Chondrocyte (in vitro differentiated cells): ENCODE measurements at regions not wholly inside any gene's neighbourhood (a gene's known extent, or its start where the extent isn't known, plus 50 kb on each side); places are given as distances from the start of the nearest gene placed in this dataset.

Source experiments
- DNase-seq: peaks from one replicate; pipeline ENCODE4 v3.0.0; 2021; ENCODE audit warnings: mixed read lengths, low spot score
- H3K27ac Mint-ChIP-seq: one replicate; pipeline ENCODE4 v1.8.0; 2021; ENCODE audit warnings: mild to moderate bottlenecking, moderate library complexity, mixed read lengths; ENCODE audit not compliant: unreplicated experiment
- H3K27me3 Mint-ChIP-seq: 2 replicates; pipeline ENCODE4 v1.8.0; 2021; ENCODE audit warnings: low read depth, mixed read lengths
- H3K36me3 Mint-ChIP-seq: 2 replicates; pipeline ENCODE4 v1.8.0; 2021; ENCODE audit warnings: low read depth, mixed read lengths
- H3K4me1 Mint-ChIP-seq: 2 replicates; pipeline ENCODE4 v1.8.0; 2021; ENCODE audit warnings: low read depth, mild to moderate bottlenecking, mixed read lengths
- H3K4me3 Mint-ChIP-seq: one replicate; pipeline ENCODE4 v1.8.0; 2021; ENCODE audit warnings: mild to moderate bottlenecking, moderate library complexity, mixed read lengths; ENCODE audit not compliant: unreplicated experiment
- H3K9me3 Mint-ChIP-seq: 2 replicates; pipeline ENCODE4 v1.8.0; 2021; ENCODE audit warnings: low read depth, mixed read lengths
- TF ChIP-seq, protein P1 (sequence below): fragments of 200-600 bp; sonication (generic); IDR thresholded peaks from 2 replicates; pipeline ENCODE4 v1.5.0; 2021; ENCODE audit warnings: antibody characterized with exemption, mild to moderate bottlenecking, moderate library complexity

DNA sequence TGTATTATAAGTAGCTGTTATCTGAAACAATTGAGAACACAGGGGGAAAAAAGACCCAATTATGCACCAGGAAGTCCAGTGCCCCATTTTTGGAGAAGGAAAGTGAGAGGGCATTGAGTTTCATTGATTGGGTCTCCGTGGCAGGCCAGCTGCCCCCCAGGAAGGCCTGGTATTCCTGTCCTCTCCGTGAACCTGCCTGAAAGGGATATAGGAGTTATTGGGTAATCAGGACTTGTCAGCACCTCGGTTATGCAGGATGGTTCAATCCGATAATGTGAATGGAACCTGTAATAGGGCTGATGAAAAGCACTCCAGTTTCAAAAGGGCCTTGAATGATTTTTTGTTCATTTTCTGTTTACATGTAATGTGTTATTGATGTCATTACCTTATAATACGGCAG lies 122.0 kb upstream of the RARB start:
- Mint-ChIP-seq H3K4me3 (no peak overlapping the region), H3K27me3 (no peaks in the 10 kb centered on the region), H3K9me3 (no peaks in the 10 kb centered on the region), H3K27ac (no peak overlapping the region), H3K4me1 (no peaks in the 10 kb centered on the region), H3K36me3 (no peaks in the 10 kb centered on the region)
- no peak for DNase-seq
- TF ChIP-seq, protein P1, sequence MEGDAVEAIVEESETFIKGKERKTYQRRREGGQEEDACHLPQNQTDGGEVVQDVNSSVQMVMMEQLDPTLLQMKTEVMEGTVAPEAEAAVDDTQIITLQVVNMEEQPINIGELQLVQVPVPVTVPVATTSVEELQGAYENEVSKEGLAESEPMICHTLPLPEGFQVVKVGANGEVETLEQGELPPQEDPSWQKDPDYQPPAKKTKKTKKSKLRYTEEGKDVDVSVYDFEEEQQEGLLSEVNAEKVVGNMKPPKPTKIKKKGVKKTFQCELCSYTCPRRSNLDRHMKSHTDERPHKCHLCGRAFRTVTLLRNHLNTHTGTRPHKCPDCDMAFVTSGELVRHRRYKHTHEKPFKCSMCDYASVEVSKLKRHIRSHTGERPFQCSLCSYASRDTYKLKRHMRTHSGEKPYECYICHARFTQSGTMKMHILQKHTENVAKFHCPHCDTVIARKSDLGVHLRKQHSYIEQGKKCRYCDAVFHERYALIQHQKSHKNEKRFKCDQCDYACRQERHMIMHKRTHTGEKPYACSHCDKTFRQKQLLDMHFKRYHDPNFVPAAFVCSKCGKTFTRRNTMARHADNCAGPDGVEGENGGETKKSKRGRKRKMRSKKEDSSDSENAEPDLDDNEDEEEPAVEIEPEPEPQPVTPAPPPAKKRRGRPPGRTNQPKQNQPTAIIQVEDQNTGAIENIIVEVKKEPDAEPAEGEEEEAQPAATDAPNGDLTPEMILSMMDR: no peak

- Mint-ChIP-seq H3K9me3 (no peaks in the 10 kb centered on the region), H3K27me3 (no peaks in the 10 kb centered on the region), H3K27ac (no peak overlapping the region), H3K4me3 (no peak overlapping the region), H3K36me3 (no peaks in the 10 kb centered on the region), H3K4me1 (no peaks in the 10 kb centered on the region)
- TF ChIP-seq, protein P1: no peak
- no peak for DNase-seq
These were observed 121.4 kb upstream of the RARB start for GRCh38 chr3:25306705-25307104.

GRCh38 chr3:25313286-25313685 lies 114.8 kb upstream of the RARB start:
- Mint-ChIP-seq H3K4me3 (no peak overlapping the region), H3K36me3 (no peaks in the 10 kb centered on the region), H3K9me3 (no peaks in the 10 kb centered on the region), H3K27me3 (no peaks in the 10 kb centered on the region), H3K27ac (no peak overlapping the region), H3K4me1 (no peaks in the 10 kb centered on the region)
- no peak for DNase-seq
- TF ChIP-seq, protein P1: no peak

DNA sequence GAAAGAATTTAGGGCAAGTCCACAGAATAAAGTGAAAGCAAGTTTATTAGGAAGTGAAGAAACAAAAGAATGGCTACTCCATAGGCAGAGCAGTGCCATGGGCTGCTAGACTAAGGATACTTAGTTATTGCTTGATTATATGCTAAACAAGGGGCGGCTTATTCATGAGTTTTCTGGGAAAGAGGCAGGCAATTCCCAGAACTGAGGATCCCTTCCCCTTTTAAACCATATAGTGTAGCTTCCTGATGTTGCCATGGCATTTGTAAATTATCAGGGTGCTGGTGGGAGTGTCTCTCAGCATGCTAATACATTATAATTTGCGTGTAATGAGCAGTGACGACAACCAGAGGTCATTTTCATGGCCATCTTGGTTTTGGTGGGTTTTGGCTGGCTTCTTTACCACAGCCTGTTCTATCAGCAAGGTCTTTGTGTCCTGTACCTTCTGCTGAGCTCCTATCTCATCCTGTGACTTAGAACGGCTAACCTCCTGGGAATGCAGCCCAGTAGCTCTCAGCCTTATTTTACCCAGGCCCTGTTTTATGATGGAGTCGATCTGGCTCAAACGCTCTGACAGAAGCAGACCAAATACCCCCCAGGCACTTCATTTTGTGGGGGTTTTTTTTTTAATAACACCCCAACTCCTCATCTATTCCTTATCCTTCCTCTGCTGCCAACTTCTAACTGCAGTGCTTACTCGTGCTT lies 103.0 kb upstream of the RARB start:
- Mint-ChIP-seq H3K4me3 (no peak overlapping the region), H3K36me3 (peaks cover 7% of the 10 kb centered on the region), H3K9me3 (peaks cover 8% of the 10 kb centered on the region), H3K4me1 (peaks cover 10% of the 10 kb centered on the region), H3K27me3 (no peaks in the 10 kb centered on the region), H3K27ac (no peak overlapping the region)
- no peak for DNase-seq
- TF ChIP-seq, protein P1: no peak

- Mint-ChIP-seq H3K36me3 (peaks cover 8% of the 10 kb centered on the region), H3K27ac (no peak overlapping the region), H3K27me3 (no peaks in the 10 kb centered on the region), H3K9me3 (peaks cover 15% of the 10 kb centered on the region), H3K4me1 (peaks cover 3% of the 10 kb centered on the region), H3K4me3 (no peak overlapping the region)
- TF ChIP-seq, protein P1: no peak
- no peak for DNase-seq
These were observed 92.7 kb upstream of the RARB start for GRCh38 chr3:25335356-25335755.
